PC-3 (cell line): ENCODE measurements at regions not wholly inside any gene's neighbourhood (a gene's known extent, or its start where the extent isn't known, plus 50 kb on each side); places are given as distances from the start of the nearest gene placed in this dataset.
A peak's percentile ranks its signal among the peaks of the same experiment; 100 is the strongest.

ENCODE experiments used
- ATAC-seq: fragments of 200-7000 bp; cut with Tn5 transposase; 2 replicates; pipeline ENCODE4 v1.9.1; 2020; ENCODE audit warnings: mild to moderate bottlenecking, moderate library complexity
- BruUV-seq: library from RNA; stranded (reverse); fragments of 400-500 nt; replicated peaks from 2 replicates; lab custom pipeline; 2021; lab: Mats Ljungman, UMichigan
- CTCF ChIA-PET: fragments of 300-600 bp; sonication (Branson Sonifier 250); formaldehyde crosslinking; loops from one replicate; lab custom pipeline; 2022; ENCODE audit warnings: antibody characterized with exemption; lab: Charles Lee
- POLR2A ChIA-PET: fragments of 300-600 bp; sonication (Branson Sonifier 250); formaldehyde crosslinking; loops from one replicate; lab custom pipeline; 2022; ENCODE audit warnings: antibody characterized with exemption; ENCODE audit not compliant: unreplicated experiment; lab: Charles Lee
- DNase-seq: peaks from one replicate; pipeline ENCODE4 v3.0.0-alpha.2; 2015
- H2AFZ ChIP-seq: fragments of 300-600 bp; sonication (generic); 2 replicates; pipeline ENCODE4 v1.6.0; 2016; ENCODE audit warnings: antibody characterized with exemption, low read length
- H3F3A ChIP-seq: fragments of 300-600 bp; sonication (generic); one replicate; pipeline ENCODE4 v1.6.0; 2017; ENCODE audit warnings: antibody characterized with exemption, low read length, control low read depth, mild to moderate bottlenecking; ENCODE audit not compliant: unreplicated experiment
- H3K27ac ChIP-seq: fragments of 300-600 bp; sonication (generic); 2 replicates; pipeline ENCODE4 v1.5.1; 2016; ENCODE audit warnings: mild to moderate bottlenecking, low read length
- H3K27me3 ChIP-seq: fragments of 300-600 bp; sonication (generic); 2 replicates; pipeline ENCODE4 v1.6.1; 2016; ENCODE audit warnings: low read length, mixed read lengths
- H3K36me3 ChIP-seq: fragments of 300-600 bp; sonication (generic); 2 replicates; pipeline ENCODE4 v1.6.1; 2016; ENCODE audit warnings: low read depth, mixed run types, low read length, mixed read lengths
- H3K4me1 ChIP-seq: fragments of 300-600 bp; sonication (generic); 2 replicates; pipeline ENCODE4 v1.5.1; 2016; ENCODE audit warnings: low read length; ENCODE audit not compliant: insufficient read depth
- H3K4me2 ChIP-seq: fragments of 300-600 bp; sonication (generic); 2 replicates; pipeline ENCODE4 v1.6.0; 2016; ENCODE audit warnings: low read length
- H3K4me3 ChIP-seq: fragments of 300-600 bp; sonication (generic); 2 replicates; pipeline ENCODE4 v1.5.1; 2016; ENCODE audit warnings: mild to moderate bottlenecking, low read length, mixed read lengths
- H3K79me2 ChIP-seq: fragments of 300-600 bp; sonication (generic); 2 replicates; pipeline ENCODE4 v1.6.1; 2017; ENCODE audit warnings: low read length, mixed read lengths
- H3K9ac ChIP-seq: fragments of 300-600 bp; sonication (generic); 2 replicates; pipeline ENCODE4 v1.6.0; 2016; ENCODE audit warnings: mild to moderate bottlenecking, low read length
- H3K9me2 ChIP-seq: fragments of 300-600 bp; sonication (generic); replicated peaks from 2 replicates; pipeline ENCODE4 v1.6.1; 2016; ENCODE audit warnings: mixed run types, low read length, mixed read lengths
- H3K9me3 ChIP-seq: fragments of 300-600 bp; sonication (generic); 2 replicates; pipeline ENCODE4 v1.6.1; 2016; ENCODE audit warnings: low read length, mixed read lengths
- H4K20me1 ChIP-seq: fragments of 300-600 bp; sonication (generic); 2 replicates; pipeline ENCODE4 v1.6.1; 2016; ENCODE audit warnings: low read length, mixed read lengths
- CTCF ChIP-seq: fragments of 300-600 bp; sonication (generic); conservative IDR thresholded peaks from 2 replicates; pipeline ENCODE4 v1.5.1; 2017; ENCODE audit warnings: antibody characterized with exemption, low read depth, mild to moderate bottlenecking, low read length
- EZH2 ChIP-seq: fragments of 300-600 bp; sonication (generic); IDR thresholded peaks from one replicate; pipeline ENCODE4 v1.6.1; 2017; ENCODE audit warnings: antibody characterized with exemption, mild to moderate bottlenecking, low read length; ENCODE audit not compliant: unreplicated experiment
- EZH2phosphoT487 ChIP-seq: fragments of 300-600 bp; sonication (generic); IDR thresholded peaks from 2 replicates; pipeline ENCODE4 v1.6.1; 2018; ENCODE audit warnings: mild to moderate bottlenecking, antibody characterized with exemption, low read length, borderline replicate concordance
- intact Hi-C: fragments of 100-400 bp; cut with micrococcal nuclease; formaldehyde crosslinking; loops from 2 replicates; pipeline ENCODE4 v1.9.0; 2023

DNA sequence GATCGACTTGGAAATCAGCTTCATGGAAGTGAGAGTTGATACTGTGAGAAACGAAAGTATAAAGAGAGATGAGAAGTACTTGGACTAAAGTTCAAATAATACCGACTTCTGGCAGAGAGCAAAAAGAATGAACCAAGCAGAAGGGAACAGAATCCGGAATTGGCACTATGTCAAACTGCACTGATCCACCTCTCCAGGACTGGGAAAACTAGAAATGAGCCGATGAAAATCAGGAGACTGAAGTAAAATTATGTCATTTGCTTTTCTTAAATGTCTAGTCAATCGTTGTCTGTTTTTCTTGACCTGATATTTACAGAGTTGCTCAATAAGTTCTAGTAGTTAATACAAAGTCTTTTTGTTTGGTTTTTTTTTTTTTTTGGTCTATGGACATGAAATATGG, 163.0 kb upstream of the FOXG1 start:
- H3K27ac ChIP-seq: no peak overlapping the region
- TF ChIP-seq EZH2phosphoT487 (no peak), CTCF (no peak), EZH2 (no peak)
- no peaks in the 10 kb centered on the region for H3K36me3 ChIP-seq
- no peaks in the 10 kb centered on the region for H4K20me1 ChIP-seq
- H3K9me2 ChIP-seq: no peaks in the 10 kb centered on the region
- intact Hi-C loops: no loop called here
- no peak overlapping the region for H2AFZ ChIP-seq
- no peak overlapping the region for H3K9ac ChIP-seq
- H3K9me3 ChIP-seq: no peaks in the 10 kb centered on the region
- no peaks in the 10 kb centered on the region for H3K79me2 ChIP-seq
- H3K4me1 ChIP-seq: peaks cover 14% of the 10 kb centered on the region; the same call in 1 of the 2 replicates
- H3K4me3 ChIP-seq: no peak overlapping the region
- H3K27me3 ChIP-seq: no peaks in the 10 kb centered on the region
- DNase-seq (peak; percentile 48), ATAC-seq (no peak)
- CTCF ChIA-PET: no interaction called here
- BruUV-seq: no TSS peak
- peak overlapping the region; percentile 14 for H3K4me2 ChIP-seq
- H3F3A ChIP-seq: no peaks in the 10 kb centered on the region
- POLR2A ChIA-PET: no interaction called here

DNA sequence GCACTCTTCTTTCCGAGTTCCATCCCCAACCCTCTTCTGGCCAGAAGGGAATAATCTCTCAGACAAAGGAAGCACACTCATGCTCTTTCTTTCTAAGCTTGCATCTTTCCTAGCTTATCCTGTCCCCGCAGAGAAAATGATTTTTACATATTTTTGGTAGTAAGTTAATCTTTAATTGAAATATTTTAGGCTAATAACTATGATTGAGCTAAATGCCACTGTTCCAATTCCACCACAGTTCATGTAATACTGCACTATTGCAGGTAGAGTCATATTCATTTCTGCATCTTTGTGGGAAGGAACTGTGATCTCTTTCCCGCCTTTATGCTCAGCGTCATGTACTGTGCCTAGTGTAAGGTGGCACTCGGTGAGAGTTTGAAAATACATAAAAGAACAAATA, 158.9 kb upstream of the FOXG1 start:
- Histone ChIP-seq H3K36me3 (no peaks in the 10 kb centered on the region), H3K9ac (no peak overlapping the region), H3K27ac (no peak overlapping the region), H3K4me2 (no peak overlapping the region), H3K27me3 (no peaks in the 10 kb centered on the region), H3K9me3 (no peaks in the 10 kb centered on the region), H4K20me1 (no peaks in the 10 kb centered on the region), H3K9me2 (no peaks in the 10 kb centered on the region), H3K4me1 (no peaks in the 10 kb centered on the region; the same call in 1 of the 2 replicates), H3K4me3 (no peak overlapping the region), H3F3A (no peaks in the 10 kb centered on the region), H2AFZ (no peak overlapping the region), H3K79me2 (no peaks in the 10 kb centered on the region)
- ATAC-seq (no peak), DNase-seq (no peak)
- BruUV-seq: TSS peak; percentile 5
- CTCF ChIA-PET: interaction anchor here (0.6 kb wide), 1 partner anchor 196 kb away, joined by 3 read pairs; no protein-coding TSS in a partner anchor
- TF ChIP-seq EZH2phosphoT487 (no peak), CTCF (no peak)
- POLR2A ChIA-PET: no interaction called here
- intact Hi-C loops: loop anchor here (2.0 to 5.0 kb wide), 5 partner anchors 230 to 1060 kb away; no protein-coding TSS in a partner anchor

- Histone ChIP-seq H3K36me3 (no peaks in the 10 kb centered on the region), H3K9me2 (no peaks in the 10 kb centered on the region), H3K4me1 (peaks cover 1% of the 10 kb centered on the region; the same call in 1 of the 2 replicates), H3K4me3 (no peak overlapping the region), H4K20me1 (no peaks in the 10 kb centered on the region), H3K4me2 (no peak overlapping the region), H3K27ac (no peak overlapping the region), H3K27me3 (no peaks in the 10 kb centered on the region), H3K9me3 (no peaks in the 10 kb centered on the region), H3F3A (no peaks in the 10 kb centered on the region), H3K79me2 (no peaks in the 10 kb centered on the region), H2AFZ (no peak overlapping the region), H3K9ac (no peak overlapping the region)
- no TSS peak for BruUV-seq
- ATAC-seq (no peak), DNase-seq (no peak)
- ChIA-PET CTCF (no interaction called here), POLR2A (no interaction called here)
- intact Hi-C loops: loop anchor here (2.0 to 5.0 kb wide), 5 partner anchors 231 to 1061 kb away; no protein-coding TSS in a partner anchor
- TF ChIP-seq CTCF (no peak), EZH2phosphoT487 (no peak), EZH2 (no peak)
Observed at GRCh38 chr14:28608443-28608842, 158.1 kb upstream of the FOXG1 start.
